Thoracic aorta (tissue), 2 donors: ENCODE measurements at regions not wholly inside any gene's neighbourhood (a gene's known extent, or its start where the extent isn't known, plus 50 kb on each side); places are given as distances from the start of the nearest gene placed in this dataset.

Source experiments
- ATAC-seq: fragments of 150-250 bp; one replicate; pipeline ENCODE4 v1.8.0; 2017; ENCODE audit warnings: low read depth; ENCODE audit not compliant: insufficient number of reproducible peaks, low FRiP score
- DNase-seq: peaks from one replicate; pipeline ENCODE4 v3.0.0-alpha.2; 2020; ENCODE audit warnings: low spot score
- H3K27ac ChIP-seq, 2 donors: fragments of 200-600 bp; sonication (generic); 1 replicate in 1 of 2; 2 replicates in 1 of 2; pipeline ENCODE4 v1.5.1; 2016; ENCODE audit warnings: mild to moderate bottlenecking in 2 of 2, moderate library complexity in 2 of 2
- H3K27me3 ChIP-seq: fragments of 200-600 bp; sonication (generic); replicated peaks from 2 replicates; pipeline ENCODE4 v1.6.0; 2016; ENCODE audit warnings: mild to moderate bottlenecking; ENCODE audit not compliant: insufficient read depth
- H3K36me3 ChIP-seq: fragments of 200-600 bp; sonication (generic); one replicate; pipeline ENCODE4 v1.5.1; 2016
- H3K4me1 ChIP-seq, 2 donors: fragments of 200-600 bp; sonication (generic); 1 replicate in 1 of 2; 2 replicates in 1 of 2; pipeline versions ENCODE4 v1.5.1 to v1.6.0; 2016; ENCODE audit warnings: low read depth in 2 of 2, mild to moderate bottlenecking in 1 of 2; ENCODE audit not compliant: control insufficient read depth in 1 of 2
- H3K4me3 ChIP-seq: fragments of 200-600 bp; sonication (generic); 2 replicates; pipeline ENCODE4 v1.5.1; 2016; ENCODE audit warnings: mild to moderate bottlenecking
- H3K9me3 ChIP-seq: fragments of 200-600 bp; sonication (generic); 2 replicates; pipeline ENCODE4 v1.5.1; 2016
- CTCF ChIP-seq: fragments of 200-600 bp; sonication (generic); IDR thresholded peaks from one replicate; pipeline ENCODE4 v1.5.1; 2019; ENCODE audit warnings: antibody characterized with exemption

DNA sequence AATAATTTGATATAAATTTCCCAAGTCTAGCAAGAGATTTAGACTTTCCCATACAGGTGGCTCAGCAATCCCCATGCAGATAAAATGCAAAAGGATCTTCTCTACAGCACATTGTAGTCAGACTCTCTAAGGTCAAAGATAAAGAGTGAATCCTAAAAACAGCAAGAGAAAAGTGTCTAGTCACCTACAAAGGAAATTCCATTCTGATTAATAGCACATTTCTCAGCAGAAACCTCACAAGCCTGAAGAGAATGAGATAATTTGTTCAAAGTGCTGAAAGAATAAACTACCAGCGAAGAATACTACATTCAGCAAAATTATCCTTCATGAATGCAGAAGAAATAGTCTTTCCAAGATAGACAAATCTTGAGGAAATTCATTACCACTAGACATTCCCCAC, 493.3 kb downstream of the PRELID2 start:
- DNase-seq (no peak), ATAC-seq (no peak)
- no peak for TF ChIP-seq CTCF
- Histone ChIP-seq H3K27me3 (no peaks in the 10 kb centered on the region), H3K4me3 (no peak overlapping the region), H3K4me1 (peaks cover 0 to 17% of the 10 kb centered on the region in 2 donors), H3K9me3 (no peaks in the 10 kb centered on the region), H3K27ac (no peak overlapping the region), H3K36me3 (no peaks in the 10 kb centered on the region)

GRCh38 chr5:145340099-145340498, 495.0 kb downstream of the PRELID2 start:
- no peaks in the 10 kb centered on the region for H3K27me3 ChIP-seq
- DNase-seq (no peak), ATAC-seq (no peak)
- TF ChIP-seq CTCF, result no peak
- no peaks in the 10 kb centered on the region for H3K4me1 ChIP-seq
- no peak overlapping the region for H3K4me3 ChIP-seq
- H3K27ac ChIP-seq, result no peak overlapping the region
- peaks cover 4% of the 10 kb centered on the region for H3K9me3 ChIP-seq
- H3K36me3 ChIP-seq, result no peaks in the 10 kb centered on the region

GRCh38 chr5:145324767-145325479, 510.2 kb downstream of the PRELID2 start:
- no peak overlapping the region for H3K4me3 ChIP-seq
- no peaks in the 10 kb centered on the region for H3K27me3 ChIP-seq
- H3K9me3 ChIP-seq, result no peaks in the 10 kb centered on the region
- H3K4me1 ChIP-seq, result peaks cover 0 to 15% of the 10 kb centered on the region in 2 donors
- no peak for TF ChIP-seq CTCF
- no peak for DNase-seq
- ATAC-seq, result no peak
- H3K36me3 ChIP-seq, result no peaks in the 10 kb centered on the region
- H3K27ac ChIP-seq, result no peak overlapping the region

DNA sequence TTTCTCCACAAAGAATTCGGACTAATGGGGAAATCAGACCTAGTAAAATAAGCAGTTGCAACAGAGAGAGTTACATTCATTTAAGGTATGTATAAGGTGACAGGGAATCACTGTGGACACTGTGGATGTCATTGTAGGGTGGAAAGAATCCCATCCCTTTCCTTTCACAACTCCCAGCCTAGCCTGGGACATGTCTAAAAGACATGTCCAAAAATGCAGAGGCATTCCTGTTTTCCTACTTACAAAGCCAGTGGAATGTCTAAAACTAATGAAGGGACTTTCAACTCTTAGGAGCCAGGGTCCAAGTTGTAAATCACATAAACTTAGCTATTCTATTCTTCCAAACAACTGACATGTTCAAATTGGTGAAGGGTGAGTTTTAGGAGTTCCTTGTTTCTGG, 511.0 kb downstream of the PRELID2 start:
- no peak for TF ChIP-seq CTCF
- H3K4me3 ChIP-seq, result no peak overlapping the region
- no peak for DNase-seq
- no peaks in the 10 kb centered on the region for H3K27me3 ChIP-seq
- no peaks in the 10 kb centered on the region for H3K9me3 ChIP-seq
- ATAC-seq, result no peak
- no peak overlapping the region for H3K27ac ChIP-seq
- no peaks in the 10 kb centered on the region for H3K36me3 ChIP-seq
- peaks cover 0 to 15% of the 10 kb centered on the region in 2 donors for H3K4me1 ChIP-seq

DNA sequence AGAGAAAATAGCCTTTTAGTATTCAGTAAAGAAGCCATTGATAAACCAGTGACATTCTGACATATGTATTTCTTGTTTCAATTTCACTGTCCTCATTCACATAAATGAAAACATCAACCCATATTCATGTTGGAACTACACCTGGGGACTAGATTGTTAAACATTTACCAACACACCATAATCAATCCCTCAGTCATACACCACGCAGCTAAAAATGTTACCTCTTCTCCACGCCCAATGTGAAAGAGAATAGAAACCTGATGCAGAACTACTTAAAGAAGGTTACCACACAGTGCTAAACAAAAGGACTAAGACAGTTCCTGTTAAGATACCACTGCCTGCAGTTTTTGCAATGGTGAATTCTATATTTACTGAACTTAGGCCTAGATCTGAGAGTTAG, 518.9 kb downstream of the PRELID2 start:
- DNase-seq (no peak), ATAC-seq (no peak)
- TF ChIP-seq CTCF, result no peak
- no peak overlapping the region for H3K4me3 ChIP-seq
- H3K27me3 ChIP-seq, result no peaks in the 10 kb centered on the region
- no peak overlapping the region for H3K27ac ChIP-seq
- H3K4me1 ChIP-seq, result no peaks in the 10 kb centered on the region
- H3K9me3 ChIP-seq, result no peaks in the 10 kb centered on the region
- H3K36me3 ChIP-seq, result no peaks in the 10 kb centered on the region
